Bronchial epithelial cell (primary cell): ENCODE measurements at regions not wholly inside any gene's neighbourhood (a gene's known extent, or its start where the extent isn't known, plus 50 kb on each side); places are given as distances from the start of the nearest gene placed in this dataset.

Experiments
- DNase-seq: peaks from one replicate; pipeline ENCODE4 v3.0.0-alpha.2; 2010; ENCODE audit warnings: low read depth
- FAIRE-seq: peaks from 2 replicates; lab custom pipeline; 2011; peaks lifted over from hg19 to GRCh38; lab: Jason Lieb, UNC
- H3K27me3 ChIP-seq: 2 replicates; pipeline ENCODE4 v1.5.1; 2011; ENCODE audit warnings: low read length; ENCODE audit not compliant: control insufficient read depth, insufficient read depth
- H3K36me3 ChIP-seq: 2 replicates; pipeline ENCODE4 v1.5.1; 2011; ENCODE audit warnings: low read length; ENCODE audit not compliant: control insufficient read depth, insufficient read depth
- H3K4me3 ChIP-seq: 2 replicates; pipeline ENCODE4 v1.5.1; 2011; ENCODE audit warnings: mild to moderate bottlenecking, low read depth, low read length, control low read depth
- TF ChIP-seq, protein P1 (sequence below): IDR thresholded peaks from 2 replicates; pipeline ENCODE4 v1.5.1; 2011; ENCODE audit warnings: mild to moderate bottlenecking, moderate library complexity, low read length, control low read depth, inconsistent platforms; ENCODE audit not compliant: insufficient read depth, severe bottlenecking

DNA sequence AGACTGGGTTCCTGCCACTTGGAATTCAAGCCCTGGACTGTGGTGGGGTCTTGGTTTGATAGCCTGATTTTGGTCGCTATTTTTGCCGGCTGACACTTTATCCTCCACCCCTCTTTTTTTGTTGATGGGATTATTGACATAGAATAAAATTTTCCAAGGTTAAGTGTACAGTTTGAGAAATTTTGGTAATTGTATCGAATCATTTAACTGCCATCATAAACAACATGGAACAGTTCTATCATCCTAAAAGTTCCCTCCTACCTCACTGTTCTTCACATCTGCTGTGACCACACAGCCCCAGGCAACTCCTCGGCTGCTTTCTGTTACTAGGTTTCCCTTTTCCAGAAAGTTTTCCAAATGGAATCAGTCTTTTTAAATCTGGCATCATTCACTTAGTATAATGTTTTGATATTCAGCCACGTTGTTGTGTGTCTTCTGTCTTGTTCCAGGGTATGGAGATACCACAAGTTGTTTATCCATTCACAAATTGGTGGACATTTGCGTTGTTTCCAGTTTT, 50.6 kb upstream of the STEAP1B start:
- TF ChIP-seq, protein P1, sequence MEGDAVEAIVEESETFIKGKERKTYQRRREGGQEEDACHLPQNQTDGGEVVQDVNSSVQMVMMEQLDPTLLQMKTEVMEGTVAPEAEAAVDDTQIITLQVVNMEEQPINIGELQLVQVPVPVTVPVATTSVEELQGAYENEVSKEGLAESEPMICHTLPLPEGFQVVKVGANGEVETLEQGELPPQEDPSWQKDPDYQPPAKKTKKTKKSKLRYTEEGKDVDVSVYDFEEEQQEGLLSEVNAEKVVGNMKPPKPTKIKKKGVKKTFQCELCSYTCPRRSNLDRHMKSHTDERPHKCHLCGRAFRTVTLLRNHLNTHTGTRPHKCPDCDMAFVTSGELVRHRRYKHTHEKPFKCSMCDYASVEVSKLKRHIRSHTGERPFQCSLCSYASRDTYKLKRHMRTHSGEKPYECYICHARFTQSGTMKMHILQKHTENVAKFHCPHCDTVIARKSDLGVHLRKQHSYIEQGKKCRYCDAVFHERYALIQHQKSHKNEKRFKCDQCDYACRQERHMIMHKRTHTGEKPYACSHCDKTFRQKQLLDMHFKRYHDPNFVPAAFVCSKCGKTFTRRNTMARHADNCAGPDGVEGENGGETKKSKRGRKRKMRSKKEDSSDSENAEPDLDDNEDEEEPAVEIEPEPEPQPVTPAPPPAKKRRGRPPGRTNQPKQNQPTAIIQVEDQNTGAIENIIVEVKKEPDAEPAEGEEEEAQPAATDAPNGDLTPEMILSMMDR = no peak
- no peak for FAIRE-seq
- H3K4me3 ChIP-seq = no peak overlapping the region
- H3K27me3 ChIP-seq = peaks cover 16% of the 10 kb centered on the region
- H3K36me3 ChIP-seq = no peaks in the 10 kb centered on the region
- DNase-seq = no peak

- Histone ChIP-seq H3K36me3 (no peaks in the 10 kb centered on the region), H3K4me3 (peak overlapping the region; percentile 21), H3K27me3 (peaks cover 16% of the 10 kb centered on the region)
- TF ChIP-seq, protein P1 = peak; percentile 97
- FAIRE-seq (no peak), DNase-seq (peak; percentile 26)
Observed at GRCh38 chr7:22549667-22550513, 49.9 kb upstream of the STEAP1B start.
